HG03460 (cell line): ENCODE measurements at regions not wholly inside any gene's neighbourhood (a gene's known extent, or its start where the extent isn't known, plus 50 kb on each side); places are given as distances from the start of the nearest gene placed in this dataset.
"Not testable (repeated sequence)": the region's sequence is repeated elsewhere in the genome, so short reads cannot be mapped to it uniquely, and the experiment has no call there.

Experiments used
- ATAC-seq: cut with Tn5 transposase; IDR thresholded peaks from one replicate; pipeline ENCODE4 v1.9.1; 2021; ENCODE audit not compliant: unreplicated experiment

DNA sequence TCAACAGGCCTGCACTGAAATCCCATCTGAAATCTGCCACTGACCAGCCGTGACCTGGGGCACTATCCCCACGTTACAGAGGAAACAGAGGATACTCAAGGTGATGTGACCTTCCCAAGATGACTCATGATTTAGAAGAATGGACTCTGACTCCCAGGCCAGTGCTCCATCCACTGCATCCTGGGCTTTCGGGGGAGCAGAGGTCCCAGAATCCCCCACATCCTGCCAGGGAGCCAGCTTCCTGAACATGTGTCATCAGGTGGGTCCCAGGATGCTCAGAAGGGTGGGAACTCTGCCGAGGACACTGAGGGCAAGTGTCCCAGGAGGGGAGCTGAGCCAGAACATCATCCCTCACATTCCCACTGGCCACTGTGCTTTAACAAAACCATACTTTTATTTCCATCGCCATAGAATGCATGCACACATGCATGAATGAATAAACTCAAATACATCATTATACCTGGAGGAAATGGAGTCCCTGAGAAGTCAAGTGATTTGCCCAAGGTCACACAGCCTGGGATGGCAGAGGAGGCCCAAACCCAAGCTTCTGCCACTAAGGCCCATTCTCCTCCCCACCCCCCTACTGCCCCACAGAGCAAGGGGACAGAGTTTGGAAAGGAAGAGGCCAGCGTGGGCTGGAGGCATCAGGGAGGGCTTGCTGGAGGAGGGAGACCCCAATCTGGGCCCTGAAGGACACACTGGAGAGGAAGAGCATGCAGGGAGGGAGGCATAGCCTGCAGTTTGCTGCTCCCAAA is 189.4 kb downstream of the MATN1 start:
- no peak for ATAC-seq

DNA sequence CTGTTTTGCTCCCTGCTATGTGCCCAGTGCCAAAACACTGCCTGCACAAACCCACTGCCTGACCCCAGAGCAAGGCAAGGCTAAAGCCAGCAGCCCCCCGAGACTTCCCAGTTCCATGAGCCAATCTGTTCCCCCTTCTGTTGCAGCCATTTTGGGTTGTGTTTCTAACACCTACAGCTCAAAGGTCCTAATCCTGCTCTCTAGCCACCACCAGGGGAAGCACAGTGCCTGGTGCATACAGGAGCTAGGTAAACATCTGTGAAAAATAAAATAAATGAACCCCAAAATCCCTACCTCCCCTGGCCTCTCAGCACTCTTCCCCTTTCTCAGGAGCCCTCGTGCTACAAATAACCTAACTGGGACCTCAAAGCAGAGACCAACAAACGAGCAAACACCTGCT is 190.2 kb downstream of the MATN1 start:
- no peak for ATAC-seq

DNA sequence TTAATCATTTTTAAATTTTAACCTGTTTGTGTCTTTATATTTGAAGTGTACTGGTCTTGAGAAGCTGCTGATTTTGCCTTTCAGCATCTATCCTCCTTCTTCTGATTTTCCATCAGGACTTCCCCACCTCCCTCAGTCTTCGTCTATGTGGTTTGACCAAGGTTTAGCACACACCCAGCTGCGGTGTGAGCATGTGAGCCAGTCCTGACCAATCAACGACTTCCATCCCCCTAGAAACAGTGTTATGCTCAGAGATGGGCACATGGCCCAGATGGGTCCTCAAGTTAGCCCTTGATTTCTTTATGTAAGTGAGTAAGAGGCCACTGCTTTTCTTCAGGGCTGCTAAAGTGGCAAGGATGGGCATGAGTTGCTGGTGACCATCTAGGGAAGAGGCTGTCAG is 190.8 kb downstream of the MATN1 start:
- no peak for ATAC-seq

GRCh38 chr1:30527511-30528140 is 195.8 kb downstream of the MATN1 start:
- no peak for ATAC-seq

DNA sequence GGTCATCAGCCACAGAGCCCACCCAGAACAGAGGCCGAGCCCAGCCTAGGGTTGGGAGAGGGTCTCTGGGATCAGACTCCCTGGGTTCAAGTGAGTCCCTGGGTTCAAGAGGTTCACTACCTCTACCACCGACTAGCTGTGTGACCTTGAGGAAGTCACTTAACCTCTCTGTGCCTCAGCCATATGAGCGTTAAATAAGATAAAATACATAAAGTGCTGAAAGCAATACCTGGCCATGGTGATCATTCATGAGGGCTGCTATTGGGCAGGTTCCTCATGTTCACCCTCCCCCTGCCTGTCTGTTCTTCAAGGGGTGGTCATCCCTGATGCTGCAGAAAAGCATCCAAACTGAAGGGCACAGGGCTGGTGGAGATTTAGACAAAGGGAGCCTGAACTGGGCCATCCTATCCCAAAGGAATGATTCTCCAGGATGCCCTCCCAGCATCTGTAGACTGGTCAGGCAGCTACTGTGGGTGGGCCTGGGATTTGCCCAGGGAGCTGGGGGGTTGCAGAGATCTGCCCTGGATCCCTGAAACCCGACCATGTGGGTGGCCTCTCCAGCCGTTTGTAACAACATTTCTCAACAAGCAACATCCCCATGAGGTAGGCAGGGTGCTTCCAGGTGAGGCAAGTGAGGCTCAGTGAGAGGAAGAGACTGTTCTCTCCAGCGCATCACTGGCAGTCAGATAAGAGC is 196.6 kb downstream of the MATN1 start:
- ATAC-seq = no peak

DNA sequence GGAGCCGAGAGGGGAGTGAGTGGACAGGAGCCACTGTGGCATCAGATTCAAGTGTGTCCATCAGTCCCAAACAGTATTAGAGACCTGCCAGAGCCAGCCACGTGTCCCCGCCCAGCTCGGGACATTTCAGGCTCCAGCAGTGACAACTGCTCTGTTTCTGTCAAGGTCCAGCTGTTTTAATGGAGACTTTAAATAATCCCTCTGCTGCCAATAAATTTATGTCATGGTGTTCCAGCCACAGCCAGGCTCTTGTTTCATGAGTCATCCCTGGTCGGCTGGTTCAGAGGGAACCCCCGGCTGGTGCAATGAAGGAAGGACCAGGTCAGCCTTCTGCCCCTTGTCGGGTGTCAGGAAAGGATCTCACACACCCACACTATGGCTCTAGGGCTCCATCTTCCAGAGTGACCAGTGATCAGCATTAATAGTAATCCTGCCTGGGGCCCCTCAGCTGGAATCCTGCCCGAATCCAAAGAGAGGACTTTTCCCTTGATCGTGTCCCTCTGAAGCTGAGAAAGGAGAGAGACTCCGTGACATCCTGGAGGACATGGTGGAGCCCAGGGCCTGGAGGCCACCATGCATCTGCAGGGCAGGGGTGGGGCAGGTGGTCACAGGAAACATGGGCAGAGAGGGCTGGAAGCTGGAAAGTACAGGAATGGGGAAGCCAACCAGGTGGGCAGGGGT is 197.3 kb downstream of the MATN1 start:
- no peak for ATAC-seq

GRCh38 chr1:30525631-30525970 is 197.8 kb downstream of the MATN1 start:
- no peak for ATAC-seq

- no peak for ATAC-seq
These were observed 198.4 kb downstream of the MATN1 start for GRCh38 chr1:30524840-30525617.

GRCh38 chr1:30524025-30524555 is 199.3 kb downstream of the MATN1 start:
- ATAC-seq = not testable (repeated sequence)

DNA sequence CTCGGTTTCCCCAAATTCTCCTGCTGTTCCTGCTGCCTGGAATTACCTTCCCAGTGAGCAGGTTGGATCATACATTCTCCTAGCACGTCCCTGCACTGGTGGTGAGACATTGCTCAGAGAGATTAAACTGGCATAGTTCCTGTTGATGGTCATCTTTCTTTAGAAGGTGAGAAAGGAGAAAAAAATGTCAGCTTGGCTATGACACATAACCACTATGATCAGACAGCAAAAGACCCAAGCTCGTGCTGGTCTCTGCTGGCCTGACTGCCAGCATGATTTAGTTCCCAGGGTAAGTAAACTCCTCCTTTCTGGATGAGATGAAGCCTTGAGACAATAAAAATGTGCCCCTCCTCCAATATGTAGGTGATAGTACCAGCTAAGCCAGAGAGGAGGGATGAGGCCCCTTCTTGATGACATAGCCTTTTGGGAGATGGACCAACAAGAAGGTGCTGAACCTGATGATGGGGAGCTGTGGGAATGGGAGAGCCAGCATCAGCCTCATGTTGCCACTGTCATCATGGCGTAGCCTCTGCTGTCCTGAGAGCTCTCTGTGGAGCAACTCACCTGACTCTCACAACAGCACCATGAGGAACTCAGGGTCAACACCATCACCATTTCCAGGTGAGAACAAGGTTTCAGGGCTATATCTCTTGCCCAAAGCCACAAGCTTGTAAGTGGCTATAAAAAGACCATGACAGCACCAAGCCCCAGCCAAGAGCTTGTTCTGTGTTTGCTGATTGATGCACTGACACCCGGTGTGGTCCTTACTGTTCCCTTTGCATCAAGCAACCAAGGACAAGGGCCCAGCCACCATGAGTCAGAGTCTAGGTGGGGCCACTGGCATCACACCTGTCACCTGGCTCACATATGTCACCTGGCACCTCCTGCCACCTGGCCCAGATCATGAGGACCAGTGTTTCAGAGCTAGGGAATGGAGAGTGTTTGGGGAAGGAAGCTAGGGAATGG is 200.0 kb downstream of the MATN1 start:
- ATAC-seq = no peak

- ATAC-seq = no peak
These were observed 201.1 kb downstream of the MATN1 start for GRCh38 chr1:30522031-30523004.

GRCh38 chr1:30521261-30521865 is 202.0 kb downstream of the MATN1 start:
- ATAC-seq = no peak

DNA sequence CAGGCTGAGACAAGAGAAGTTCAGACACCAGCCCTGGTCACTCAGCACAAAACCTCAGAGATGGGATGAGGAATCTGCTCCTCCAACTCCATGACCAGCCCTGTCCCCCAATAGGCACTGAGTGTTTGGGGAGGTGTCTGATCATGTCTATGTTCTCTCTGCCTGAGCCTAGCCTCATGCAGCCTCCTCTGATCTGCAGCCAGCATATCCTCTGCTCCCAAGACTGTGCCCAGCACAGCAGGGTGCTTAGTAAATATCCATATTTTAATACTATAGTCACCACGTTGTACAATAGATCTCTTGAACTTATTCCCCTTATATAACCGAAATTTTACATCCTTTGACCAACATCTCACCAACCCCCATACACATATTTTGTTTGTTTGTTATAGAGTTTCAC is 202.9 kb downstream of the MATN1 start:
- no peak for ATAC-seq

- ATAC-seq = no peak
These were observed 204.1 kb downstream of the MATN1 start for GRCh38 chr1:30519201-30519763.

GRCh38 chr1:30518696-30519095 is 204.7 kb downstream of the MATN1 start:
- no peak for ATAC-seq

GRCh38 chr1:30518186-30518585 is 205.2 kb downstream of the MATN1 start:
- ATAC-seq = no peak

DNA sequence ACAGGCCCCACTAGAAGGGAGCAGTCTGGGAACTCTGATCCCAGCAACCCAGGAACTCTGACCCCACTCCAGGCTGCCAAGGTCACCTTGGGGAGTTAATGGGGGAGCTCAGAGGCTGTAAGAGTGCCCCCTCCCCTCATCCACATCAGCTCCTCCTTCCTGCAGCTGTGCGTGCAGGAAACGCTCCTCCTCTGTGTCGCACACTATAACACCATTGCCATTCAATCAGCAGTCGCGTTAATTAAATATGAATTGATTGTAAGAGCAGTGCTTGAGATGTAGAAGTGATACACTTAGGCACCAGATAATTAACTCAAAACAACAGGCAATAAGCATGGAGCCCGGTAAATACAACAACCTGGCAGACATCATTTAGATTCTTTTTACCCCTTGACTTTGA is 205.7 kb downstream of the MATN1 start:
- not testable (repeated sequence) for ATAC-seq

- ATAC-seq = not testable (repeated sequence)
These were observed 206.1 kb downstream of the MATN1 start for GRCh38 chr1:30517241-30517640.
